NCI-H2196 treated with DMSO at 0.1 percent for 48 hours (cell line): ENCODE measurements at regions not wholly inside any gene's neighbourhood (a gene's known extent, or its start where the extent isn't known, plus 50 kb on each side); places are given as distances from the start of the nearest gene placed in this dataset.
"Not testable (repeated sequence)": the region's sequence is repeated elsewhere in the genome, so short reads cannot be mapped to it uniquely, and the experiment has no call there.

Source experiments
- DNase-seq: peaks from one replicate; lab custom pipeline; 2025; ENCODE audit not compliant: unreplicated experiment; lab: John Stamatoyannopoulos, UW

DNA sequence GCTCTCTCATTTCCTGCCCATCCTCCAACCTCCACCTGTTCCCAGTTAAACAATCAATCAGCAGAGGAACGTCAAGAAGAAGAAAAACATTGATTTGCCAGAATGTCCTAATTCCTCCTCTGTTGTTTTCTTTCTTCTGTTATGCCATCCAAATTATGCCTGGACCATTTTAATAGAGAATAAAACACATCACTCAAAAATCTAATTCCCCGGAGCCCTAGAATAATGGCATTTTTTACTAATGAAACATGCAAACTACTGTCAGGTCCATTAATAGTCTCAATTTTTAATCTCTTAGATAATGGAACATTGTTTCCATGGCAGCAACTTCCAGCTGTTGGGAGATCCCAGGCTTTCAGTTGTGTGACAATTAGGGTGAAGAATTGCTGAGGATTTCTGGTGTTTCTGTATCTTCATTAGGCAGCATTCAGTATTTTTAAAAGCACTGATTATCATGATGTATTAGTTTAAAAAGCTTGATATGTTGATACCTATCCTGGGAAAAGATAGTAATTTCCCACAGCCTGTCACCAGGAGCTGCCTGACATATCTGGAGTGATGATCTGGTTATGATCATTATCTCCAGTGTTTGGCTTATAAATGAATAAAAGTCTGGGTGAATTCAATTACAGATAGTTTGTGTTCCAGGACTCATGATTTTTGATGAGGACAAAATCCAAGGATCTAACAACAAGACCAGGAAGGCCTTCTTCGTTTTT lies 209.8 kb downstream of the TPBG start:
- DNase-seq, result no peak

DNA sequence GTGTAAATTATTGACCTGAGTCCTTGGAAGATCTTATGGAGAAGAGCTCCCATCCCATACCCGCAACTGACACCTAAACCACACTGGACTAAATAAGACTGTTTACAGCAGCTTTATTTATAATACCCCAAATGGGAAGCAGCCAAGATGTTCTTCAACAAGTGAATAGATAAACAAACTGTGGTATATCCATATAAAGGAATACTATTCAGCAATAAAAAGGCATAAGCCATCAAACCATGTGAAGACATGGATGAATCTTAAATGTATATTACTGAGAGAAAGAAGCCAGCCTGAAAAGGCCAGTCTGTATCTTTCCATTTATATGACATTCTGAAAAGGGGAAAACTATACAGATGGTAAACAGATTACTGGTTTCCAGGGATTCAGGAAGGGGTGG lies 212.7 kb downstream of the TPBG start:
- no peak for DNase-seq

DNA sequence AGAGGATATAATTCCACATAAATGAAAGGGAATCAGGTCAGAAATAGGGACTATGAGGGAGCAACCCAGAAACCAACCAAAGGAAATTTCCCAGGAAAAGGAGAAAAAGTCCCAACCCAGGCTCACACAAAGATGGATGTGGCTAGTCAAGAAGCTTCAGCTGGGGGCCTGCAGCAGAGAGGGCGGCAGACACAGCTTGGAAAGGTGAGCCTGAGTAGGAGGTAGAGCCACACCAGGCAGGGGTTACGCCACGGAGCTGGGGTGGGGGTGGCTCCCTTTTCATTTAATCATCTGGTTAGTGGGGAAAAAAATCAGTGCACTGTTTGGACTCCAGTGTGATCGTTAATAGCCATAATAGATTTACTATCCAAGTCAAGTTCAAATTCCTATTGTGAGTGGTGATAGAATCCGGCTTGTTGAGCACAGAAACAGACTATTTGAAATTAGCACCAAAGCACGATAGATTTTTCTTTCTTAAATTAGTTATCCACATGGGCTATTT lies 220.6 kb downstream of the TPBG start:
- DNase-seq, result no peak

DNA sequence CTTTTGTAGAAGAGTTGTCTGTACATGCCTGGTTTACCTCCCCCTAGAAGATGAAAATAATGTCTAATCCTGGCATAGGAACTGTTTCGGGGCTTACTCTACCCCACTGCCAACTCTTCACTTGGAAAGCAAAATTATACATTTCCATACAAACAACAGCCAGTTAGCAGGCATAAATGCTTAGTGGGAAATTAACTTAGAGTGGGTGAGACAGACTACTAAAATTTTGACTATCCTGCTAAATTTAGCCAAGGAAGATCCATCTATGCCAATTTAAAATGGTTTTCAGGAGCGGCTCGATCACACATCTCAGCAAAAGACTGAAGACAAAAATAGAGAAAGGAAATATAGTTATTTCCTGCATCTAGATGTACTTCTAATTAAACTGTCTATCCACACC lies 221.2 kb downstream of the TPBG start:
- no peak for DNase-seq

DNA sequence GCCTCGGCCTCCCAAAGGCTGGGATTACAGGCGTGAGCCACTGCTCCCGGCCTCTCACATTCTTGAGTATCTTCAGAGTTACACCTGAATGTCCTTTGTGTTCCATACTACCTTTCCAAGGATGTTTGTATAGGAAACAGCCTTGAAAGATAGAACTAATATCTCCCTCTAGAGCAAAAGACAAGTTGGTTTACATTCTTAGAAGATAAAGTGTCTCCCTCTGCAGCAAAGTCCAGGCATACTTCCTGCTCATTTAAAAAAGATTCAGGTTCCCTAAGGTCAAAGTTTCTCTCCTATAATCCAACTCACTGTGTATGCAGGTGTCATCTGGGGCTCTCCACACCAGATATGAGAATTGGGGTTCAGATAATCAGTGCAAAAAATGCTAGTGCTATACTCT lies 224.4 kb downstream of the TPBG start:
- no peak for DNase-seq

DNA sequence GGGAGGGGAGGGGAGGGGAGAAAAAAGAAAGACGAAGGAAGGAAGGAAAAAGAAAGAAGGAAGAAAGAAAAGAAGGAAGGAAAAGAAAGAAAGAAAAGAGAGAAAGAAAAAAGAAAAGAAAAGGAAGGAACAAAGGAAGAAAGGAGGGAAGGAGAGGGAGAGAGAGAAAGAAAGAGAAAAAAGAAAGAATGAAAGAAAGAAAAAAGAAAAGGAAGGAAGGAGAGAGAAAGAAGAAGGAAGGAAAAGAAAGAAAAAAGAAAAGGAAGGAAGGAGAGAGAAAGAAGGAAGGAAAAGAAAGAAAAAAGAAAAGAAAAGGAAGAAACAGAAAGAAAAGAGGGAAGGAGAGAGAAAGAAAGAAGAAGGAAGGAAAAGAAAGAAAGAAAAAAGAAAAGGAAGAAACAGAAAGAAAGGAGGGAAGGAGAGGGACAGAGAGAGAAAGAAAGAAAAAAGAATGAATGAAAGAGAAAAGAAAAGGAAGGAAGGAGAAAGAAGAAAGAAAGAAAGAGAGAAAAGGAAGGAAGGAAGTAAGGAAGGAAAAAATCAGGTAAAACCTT lies 225.3 kb downstream of the TPBG start:
- no peak for DNase-seq

DNA sequence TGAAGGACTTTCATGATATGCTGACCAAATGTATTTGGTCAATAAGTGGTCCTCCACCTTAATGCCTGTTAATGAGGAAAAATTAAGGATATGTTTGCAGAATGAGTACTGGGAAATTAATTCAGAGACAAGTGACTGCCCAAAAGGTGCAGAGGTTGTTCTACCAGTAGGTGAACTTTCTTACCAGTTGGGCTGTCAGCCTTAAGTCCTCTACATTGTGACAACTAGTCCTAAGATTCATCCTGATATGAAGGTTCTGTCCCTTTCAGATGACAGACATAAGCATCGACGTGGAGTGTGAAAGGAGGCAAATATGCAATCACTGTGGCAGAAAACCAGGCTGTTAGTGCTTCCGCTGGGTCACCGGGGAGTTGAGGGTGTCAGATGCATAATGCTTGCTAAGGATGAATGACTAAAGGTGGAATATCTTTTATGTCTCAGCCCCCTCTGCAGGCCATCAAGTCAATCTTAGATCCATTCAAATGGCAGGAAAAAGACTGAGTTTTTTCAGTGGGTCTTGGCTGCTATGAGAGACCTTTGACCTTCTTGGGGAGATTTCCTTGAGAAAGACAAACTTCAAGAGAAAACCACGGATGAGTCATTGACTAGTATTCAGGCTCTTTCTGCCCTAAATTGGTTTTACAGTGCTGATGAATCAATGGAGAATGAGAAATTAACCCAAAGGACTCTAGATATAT lies 226.0 kb downstream of the TPBG start:
- no peak for DNase-seq

DNA sequence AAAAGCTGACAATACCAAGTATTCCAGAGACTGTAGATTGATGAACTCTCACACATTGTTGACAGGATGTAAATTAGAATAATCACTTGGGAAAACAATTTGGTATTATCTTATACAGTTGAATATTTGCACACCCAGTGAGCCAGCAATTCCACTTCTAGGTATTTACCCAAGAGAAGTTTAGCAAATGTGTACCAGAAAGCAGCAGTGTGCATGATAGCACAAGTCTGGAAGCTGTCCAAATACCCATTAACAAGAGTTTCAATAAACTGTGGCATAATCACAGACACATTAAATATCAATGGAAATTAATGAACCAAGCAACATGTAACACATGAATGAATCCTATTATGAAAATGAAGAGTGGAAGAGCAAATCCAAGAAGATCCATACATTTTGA lies 233.6 kb downstream of the TPBG start:
- DNase-seq, result no peak

DNA sequence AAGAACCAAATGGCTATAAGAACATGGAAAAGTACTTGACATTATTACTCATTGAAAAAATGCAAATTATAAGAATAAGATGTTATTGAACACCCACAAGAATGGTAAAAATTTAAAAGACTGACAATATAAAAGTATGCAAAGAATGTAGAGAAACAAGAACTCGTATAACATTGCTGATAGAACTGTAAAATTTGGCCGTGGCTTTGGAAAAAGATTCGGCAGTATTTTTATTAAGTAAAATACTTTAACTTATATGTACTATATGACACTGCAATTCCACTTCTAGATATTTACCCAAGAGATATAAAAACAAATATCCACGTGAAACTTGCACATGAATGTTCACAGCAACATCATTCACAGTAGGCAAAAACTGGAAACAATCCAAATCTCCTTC lies 239.2 kb downstream of the TPBG start:
- DNase-seq, result no peak

DNA sequence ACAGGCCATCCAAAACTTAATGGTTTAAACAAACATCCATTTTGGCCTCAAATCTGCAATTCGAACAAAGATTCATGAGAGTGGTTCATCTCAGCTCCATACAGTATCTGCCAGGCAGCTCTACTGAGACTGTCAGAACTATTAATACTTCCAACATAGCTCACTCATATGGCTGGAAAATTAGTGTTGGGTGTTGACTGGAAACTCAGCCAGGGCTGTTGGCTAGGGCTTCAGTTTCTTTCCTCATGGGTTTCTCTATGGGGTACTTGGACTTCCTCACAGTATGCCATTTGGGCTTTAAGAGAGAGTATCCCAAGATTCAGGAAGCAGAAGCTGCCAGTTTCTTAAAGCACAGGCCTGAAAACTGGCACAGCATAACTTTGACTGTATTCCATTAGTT lies 240.3 kb downstream of the TPBG start:
- no peak for DNase-seq

DNA sequence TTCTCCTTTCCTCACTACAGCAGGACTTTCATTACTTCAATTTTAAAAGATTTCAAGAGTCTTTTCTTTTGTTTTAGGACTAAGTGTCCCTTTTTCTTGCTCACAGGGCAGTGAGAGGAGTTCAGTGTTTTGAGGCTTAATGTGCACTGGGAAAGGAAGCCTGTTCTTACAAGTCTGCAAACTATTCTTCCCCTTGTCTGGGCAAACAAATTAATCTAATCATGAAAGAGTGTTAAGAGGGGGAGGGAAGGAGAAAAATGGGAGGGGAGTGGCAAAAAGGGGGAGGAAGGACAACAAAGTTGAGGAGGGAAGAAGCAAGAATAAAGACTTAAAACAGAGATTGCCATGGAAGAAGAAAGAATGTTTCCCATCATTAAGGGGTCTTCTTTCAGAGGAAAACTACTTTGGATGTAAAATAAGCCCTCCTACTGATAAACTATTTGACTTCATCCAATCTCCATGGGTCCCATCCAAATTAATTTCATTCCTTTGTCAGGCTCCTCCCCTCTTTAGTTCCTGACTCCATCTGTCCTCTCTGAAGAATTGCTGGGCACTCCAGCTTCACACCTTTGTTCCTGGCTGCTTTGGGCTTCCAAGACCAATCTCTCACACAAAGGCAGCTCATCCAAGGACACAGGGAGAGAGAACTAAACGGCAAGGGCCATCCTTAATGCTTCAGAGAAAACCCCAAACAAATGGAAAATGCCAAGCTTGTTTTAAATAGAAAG lies 244.5 kb downstream of the TPBG start:
- DNase-seq, result no peak

DNA sequence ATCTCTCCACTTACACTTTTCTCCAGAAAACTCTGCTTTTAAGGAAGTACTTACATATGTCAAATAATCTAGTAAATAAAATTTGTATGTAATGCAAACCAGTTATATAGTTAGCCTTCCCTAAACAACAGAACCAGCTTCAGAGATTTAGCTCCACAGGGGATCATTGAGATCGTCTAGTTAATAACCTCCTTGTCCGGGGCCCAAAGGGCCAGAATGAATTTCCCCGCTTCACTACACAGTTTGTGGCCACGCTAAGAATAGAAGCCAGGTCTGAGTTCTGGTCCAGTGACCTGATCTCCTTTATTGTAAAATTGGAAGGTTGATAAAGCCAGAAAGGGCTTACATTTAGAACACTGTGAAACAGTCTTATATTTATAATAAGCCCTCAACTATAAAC lies 245.2 kb downstream of the TPBG start:
- no peak for DNase-seq

DNA sequence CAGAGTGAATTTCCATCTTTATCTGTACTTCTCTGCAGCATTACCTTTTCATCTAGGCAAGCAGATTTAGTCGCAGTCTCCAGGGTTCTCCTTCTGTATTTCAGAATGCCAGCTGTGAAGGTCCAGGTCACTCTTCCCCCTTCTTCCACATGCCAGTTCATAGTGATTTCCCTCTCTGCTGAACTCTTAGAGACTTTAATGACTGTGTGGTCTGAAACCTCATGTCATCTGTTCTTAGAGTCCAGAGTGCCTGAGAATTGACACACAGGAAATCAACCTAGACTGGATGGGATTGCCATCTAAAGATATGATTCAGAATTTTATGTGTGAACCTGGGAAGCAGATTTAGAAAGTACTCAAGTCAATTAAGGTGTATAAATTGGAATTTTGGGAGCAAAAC lies 248.1 kb downstream of the TPBG start:
- no peak for DNase-seq

DNA sequence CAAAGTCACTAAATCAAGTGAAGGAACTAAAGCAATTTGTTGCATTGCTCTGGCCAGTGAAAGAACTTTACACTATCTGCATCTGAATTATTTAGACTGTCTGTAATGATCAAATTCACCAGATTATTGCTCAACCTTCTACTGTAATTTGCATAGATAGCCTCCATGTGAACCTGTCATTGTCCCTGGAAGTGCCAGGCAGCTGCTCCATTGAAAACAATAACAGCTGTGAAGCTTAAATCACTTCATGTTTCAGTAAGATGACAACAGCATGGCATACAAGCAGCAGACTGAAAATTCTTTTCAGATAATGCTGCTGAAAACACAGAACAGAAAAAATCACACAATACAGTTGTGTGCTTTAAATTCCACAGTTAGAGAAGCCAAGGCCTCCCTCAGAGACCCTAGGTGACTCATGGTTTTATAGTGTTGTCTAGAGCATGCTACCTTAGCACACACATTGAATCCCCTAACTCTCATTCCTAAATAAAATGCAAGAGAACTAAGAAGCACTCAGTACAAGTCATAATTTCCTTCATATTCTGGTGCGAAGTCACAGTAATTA lies 248.9 kb downstream of the TPBG start:
- DNase-seq, result no peak

DNA sequence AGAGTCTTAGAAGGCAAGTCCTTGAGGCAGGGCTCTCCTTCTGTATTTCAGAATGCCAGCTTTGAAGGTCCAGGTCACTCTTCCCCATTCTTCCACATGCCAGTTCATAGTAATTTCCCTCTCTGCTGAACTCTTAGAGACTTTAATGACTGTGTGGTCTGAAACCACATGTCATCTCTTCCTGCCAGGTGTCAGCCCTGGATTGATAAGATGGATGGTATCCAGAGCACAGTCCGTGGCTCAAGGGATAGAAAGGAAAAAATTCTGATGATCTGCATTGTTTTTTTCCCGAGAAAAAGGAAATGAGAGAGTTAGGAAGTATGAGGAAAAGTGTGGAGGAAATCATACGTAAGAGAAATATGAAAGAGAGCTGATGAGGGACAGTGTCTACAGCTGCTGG lies 250.9 kb downstream of the TPBG start:
- DNase-seq, result no peak

DNA sequence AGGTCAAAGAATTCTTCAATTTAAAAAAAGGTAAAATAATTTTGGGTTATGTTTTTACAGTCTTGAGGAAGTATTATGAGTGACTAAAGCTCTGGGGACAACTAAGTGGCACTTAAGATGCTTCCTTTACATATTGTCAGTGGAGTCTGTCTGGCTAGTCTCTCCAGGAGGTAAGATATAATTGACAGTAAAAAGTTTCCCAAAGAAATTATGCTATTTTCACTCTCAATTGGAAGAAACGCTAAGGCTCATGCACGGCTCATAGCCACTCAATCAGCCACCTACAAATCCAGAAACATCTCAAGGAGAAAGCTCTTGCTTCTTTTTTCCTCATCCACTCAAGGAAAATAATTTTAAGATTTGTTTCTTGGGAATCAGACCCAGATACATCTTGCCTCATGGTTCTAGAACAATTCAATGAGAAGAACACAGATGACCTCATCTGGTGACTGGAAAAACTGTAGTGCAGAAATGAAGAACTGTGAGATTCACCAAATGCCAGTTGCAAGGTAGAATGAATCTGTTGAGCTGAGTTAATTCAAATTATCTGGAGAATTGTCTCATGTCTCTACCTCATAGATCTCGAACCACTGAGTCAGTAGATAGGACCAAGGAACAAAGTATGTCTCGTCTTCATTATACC lies 252.9 kb downstream of the TPBG start:
- no peak for DNase-seq

DNA sequence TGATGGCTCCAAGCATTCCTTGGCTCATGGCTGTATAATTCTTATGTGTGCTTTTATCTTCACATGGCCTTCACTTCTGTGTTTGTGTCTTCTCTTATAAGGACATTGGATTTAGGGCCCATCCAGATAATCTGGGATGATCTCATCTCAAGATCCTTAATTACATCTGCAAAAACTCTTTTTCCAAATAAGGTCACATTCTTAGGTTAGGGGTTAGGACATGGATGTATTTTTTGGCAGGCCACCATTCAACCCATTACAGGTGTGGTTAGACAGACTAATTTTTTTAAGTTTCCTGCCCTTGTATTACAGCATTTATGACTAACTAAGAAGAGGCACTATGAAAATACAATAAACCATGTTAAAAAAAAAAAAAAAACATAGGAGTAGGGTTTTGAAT lies 254.0 kb downstream of the TPBG start:
- no peak for DNase-seq

DNA sequence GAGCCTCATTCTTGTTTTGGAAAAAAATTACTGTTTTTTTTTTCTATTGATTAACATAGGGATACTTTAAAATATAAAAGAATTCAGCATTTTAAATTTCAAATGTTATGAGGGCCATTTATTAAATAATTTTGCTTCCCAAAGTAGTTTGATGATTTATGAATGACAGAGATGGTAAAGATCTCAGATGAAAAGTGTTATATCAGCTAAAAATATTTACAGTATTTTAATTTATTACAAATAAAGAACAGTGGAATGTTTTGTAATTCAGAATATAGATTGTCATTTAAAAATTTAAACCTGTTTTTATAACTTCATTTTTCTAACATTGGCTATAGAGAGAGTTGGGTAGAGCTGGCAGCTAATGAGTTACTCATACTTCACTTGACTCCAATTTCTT lies 256.0 kb downstream of the TPBG start:
- no peak for DNase-seq

DNA sequence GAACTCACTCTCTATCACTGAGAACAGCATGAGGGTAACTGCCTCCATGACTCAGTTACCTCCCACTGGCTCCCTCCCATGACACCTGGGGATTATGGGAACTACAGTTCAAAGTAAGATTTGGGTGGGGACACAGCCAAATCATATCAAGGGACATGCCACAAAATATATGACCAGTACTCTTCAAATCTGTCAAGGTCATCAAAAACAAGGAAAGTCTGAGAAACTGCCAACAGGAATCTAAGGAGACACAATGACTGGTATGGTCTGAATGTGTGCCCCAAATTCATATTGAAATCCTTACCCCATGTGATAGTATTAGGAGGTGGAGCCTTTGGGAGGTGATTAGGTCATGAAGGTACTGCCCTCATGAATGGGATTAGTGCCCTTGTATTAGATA lies 258.8 kb downstream of the TPBG start:
- no peak for DNase-seq

DNA sequence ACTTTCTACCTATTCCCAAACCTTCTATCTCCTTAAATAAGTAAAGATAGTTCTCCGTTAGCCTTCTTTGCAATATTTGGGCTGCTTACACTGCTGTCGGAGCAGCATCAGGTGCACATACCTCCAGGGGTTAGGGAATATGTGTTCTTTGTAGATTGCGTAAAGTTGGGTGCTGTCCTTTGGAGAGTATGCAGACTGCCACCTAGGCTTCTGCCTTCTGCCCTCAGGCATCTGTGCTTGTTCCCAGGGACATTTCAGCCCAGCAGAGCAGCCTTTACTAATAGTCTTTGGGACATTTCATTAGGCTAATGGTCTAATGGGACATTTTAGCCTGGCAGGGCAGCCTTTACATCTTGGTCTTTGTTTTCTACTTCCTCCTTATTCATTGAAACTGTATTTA lies 260.6 kb downstream of the TPBG start:
- DNase-seq, result no peak

DNA sequence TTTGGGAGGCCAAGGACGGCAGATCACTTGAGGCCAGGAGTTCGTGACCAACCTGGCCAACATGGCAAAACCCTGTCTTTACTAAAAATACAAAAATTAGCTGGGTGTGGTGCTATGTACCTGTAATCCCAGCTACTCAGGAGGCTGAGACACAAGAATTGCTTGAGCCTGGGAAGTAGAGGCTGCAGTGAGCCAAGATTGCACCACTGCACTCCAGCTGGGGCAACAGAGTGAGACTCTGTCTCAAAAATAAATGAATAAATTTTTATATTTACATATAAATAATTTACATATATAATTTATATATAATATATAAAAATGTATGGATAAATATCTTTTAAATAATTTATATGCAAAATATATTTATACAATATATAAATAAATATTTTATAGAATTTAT lies 263.3 kb downstream of the TPBG start:
- not testable (repeated sequence) for DNase-seq
